GM18951 (cell line): ENCODE measurements at regions not wholly inside any gene's neighbourhood (a gene's known extent, or its start where the extent isn't known, plus 50 kb on each side); places are given as distances from the start of the nearest gene placed in this dataset.

Experiments used
- POLR2A ChIP-seq: IDR thresholded peaks from 4 replicates; pipeline ENCODE4 v1.6.1; 2011; ENCODE audit warnings: mild to moderate bottlenecking; ENCODE audit not compliant: insufficient read length, insufficient read depth; ENCODE audit errors: extremely low read depth
- in situ Hi-C: fragments of 300-500 bp; cut with MboI; formaldehyde crosslinking; loops from one replicate; pipeline ENCODE4 v1.12.0; 2022; ENCODE audit warnings: low sequenced_read_pairs, mixed read lengths, inconsistent platforms; ENCODE audit not compliant: unreplicated experiment

GRCh38 chr15:45743426-45744235 is 108.8 kb downstream of the SQOR start:
- no peak for TF ChIP-seq POLR2A
- in situ Hi-C loops = no loop called here

GRCh38 chr15:45744236-45744589 is 109.4 kb downstream of the SQOR start:
- TF ChIP-seq POLR2A = no peak
- in situ Hi-C loops = no loop called here

DNA sequence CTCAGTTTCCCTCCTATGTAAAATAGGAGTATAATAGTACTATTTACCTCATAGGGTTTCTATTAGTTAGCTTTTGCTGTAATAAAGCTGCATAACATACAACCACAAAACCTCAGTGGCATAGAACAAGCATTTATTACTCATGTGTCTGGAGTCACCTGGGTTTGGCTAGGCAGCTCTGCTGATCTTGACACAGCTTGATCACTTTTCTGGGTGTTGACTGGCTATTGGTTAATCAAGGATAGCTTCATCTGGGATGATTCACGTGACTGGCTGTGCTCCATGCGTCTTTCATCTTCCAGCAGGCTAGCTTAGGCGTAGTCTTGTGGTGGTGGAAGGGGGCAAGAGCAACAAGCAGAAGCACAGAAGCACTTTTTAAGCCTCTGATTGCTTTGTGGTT is 112.6 kb downstream of the SQOR start:
- TF ChIP-seq POLR2A = no peak

DNA sequence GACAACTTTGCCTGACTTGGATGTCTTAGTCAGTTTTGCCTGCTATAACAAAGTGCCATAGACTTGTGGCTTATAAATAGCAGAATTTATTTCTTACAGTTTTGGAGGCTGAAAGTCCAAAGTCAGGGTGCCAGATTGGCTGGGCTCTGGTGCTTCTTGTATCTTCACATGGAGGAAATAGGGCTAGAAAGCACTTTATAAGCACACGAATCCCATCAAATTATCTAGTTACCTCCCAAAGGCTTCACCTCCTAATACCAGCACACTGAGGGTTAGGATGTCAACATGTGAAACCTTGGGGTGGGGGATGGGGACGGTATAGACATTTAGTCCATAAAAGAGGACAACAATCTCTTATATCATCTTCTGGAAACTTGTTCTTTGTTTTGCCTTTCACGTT is 116.8 kb downstream of the SQOR start:
- TF ChIP-seq POLR2A = no peak
- in situ Hi-C loops = no loop called here

More for the DNA sequence above, 112.6 kb downstream of the SQOR start:
- in situ Hi-C loops = no loop called here

DNA sequence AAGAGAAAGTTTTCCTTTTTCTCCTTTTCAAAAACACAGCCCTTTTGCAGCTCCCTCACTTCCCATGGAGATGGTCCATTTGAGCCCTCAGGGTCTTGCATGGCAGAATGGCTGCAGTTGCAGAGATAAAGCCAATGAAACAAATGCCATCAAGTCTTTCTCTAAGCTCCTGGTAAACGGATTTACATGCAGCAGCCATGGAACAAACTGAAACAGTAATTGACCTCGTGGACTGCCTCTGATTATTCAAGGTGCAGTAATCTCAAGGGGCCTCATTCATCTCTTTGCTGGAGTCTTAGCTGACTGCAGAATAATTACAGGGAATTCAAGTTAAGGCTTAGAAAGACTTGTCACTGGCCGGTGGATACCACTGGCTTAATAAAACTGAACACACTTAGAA is 125.1 kb downstream of the SQOR start:
- no peak for TF ChIP-seq POLR2A
- in situ Hi-C loops = no loop called here

- in situ Hi-C loops = no loop called here
- TF ChIP-seq POLR2A = no peak
Measured at GRCh38 chr15:45762726-45763125, 127.9 kb downstream of the SQOR start.

DNA sequence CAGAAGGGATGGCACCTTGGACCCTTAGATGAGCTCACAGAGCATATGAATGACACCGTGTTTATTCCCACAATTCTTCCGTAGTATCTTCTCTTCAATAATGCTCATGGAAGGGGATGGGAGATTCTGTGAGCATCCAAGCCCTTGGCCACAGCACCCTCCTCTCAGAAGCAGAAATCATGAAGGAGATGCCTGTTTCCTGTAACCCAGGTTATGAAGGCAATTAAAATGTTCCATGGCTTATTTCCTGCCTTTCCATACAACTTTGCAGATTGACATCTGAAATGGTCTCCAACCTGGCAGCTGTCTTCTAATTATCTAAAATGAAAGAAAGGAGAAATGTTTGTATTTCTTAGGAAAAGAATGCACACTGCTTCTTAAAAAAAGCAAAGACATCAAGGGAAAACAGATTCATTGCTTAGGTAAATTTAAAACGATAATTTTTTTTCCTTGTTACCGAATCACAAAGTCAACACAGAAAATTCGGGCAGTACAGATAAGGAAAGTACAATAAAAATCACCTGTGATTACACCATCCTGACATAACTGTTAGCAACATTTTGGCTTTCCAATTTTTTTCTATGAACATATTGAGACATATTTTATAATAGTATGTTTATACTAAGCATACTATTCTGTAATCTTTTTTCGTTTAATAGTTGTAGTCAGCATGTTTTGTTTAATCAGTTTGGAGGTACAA is 128.5 kb downstream of the SQOR start:
- in situ Hi-C loops = no loop called here

GRCh38 chr15:45773149-45773548 is 138.3 kb downstream of the SQOR start:
- TF ChIP-seq POLR2A = no peak
- in situ Hi-C loops = no loop called here

More for the DNA sequence above, 128.5 kb downstream of the SQOR start:
- no peak for TF ChIP-seq POLR2A

- in situ Hi-C loops = no loop called here
- no peak for TF ChIP-seq POLR2A
Measured at GRCh38 chr15:45776772-45777171, 141.9 kb downstream of the SQOR start.

DNA sequence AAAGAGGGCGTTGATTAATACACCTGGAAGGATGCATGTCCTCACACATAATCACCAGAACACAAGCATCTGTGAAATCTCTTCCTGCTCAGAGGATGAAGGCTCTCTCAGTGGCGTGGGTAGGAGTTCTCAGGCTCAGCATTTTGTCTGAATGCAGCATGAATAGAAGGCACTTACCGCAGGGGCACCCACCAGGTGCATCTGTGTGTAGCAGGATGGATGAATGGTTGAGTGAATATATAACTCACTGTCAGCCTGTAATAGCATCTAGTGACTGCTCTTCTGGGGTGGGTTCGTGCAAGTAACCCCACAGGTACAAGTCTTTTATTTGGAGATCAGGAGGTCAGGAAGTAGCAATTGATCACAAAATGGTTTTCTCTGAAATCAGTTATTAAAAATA is 143.0 kb downstream of the SQOR start:
- in situ Hi-C loops = no loop called here
- no peak for TF ChIP-seq POLR2A

DNA sequence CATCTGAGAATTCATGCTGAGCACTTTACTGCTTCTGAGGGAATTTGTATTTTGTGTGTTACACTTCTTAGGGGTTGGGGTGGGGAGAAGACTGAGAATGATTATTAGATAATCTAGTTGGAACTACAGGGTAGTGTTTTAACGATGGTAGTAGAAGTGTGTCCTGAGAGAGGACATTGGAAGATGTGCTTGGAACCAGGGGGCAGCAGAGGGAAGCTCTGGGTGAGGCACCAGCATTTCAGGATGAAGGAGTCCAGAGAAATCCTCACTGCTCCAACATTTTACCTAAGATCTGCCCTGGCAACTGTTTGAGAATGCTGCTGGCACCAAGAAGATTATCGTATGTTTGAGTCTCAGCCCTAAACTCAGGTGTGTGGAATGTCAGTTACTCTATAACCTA is 145.5 kb downstream of the SQOR start:
- in situ Hi-C loops = no loop called here
- TF ChIP-seq POLR2A = no peak

DNA sequence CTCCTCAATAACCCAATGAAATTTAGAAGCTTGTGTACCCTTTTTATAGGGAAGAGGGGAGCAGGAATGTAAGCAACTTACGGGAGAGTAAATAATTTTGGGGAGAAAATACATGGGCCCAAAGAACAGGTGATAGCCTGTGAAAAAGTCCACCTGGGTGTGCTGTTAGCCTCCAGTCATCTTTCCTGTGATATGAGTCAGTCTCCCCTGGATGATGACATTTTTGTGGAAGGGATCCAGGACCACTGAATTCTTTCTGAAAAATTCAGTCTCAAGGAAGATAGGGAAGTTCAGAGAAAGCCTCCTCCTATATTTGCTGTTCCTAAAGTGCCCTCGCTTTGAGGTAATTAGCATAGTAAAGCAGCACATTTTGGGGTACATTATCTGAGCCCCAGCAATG is 149.8 kb downstream of the SQOR start:
- TF ChIP-seq POLR2A = no peak
- in situ Hi-C loops = no loop called here

DNA sequence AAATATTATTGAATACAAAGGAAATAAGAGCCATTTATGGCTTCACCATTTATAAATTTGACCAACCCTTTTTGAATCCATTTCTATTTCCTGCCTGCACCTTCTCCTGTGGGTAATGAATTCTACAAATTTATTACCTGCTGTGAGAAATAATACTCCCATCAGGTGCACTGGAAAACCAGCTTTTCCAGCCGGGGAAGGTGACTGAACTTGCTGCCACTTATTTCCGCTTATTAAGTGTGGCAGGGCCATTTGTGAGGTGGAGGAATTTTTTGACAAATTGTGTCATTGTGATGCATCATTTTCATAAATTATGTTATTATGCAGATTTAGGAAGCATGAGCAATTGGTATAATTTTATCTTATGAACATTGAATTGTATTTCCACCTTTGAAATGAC is 151.1 kb downstream of the SQOR start:
- no peak for TF ChIP-seq POLR2A
- in situ Hi-C loops = no loop called here

- TF ChIP-seq POLR2A = no peak
- in situ Hi-C loops = no loop called here
Measured at GRCh38 chr15:45790325-45790943, 155.6 kb downstream of the SQOR start.
